PC-9 (cell line): ENCODE measurements at regions not wholly inside any gene's neighbourhood (a gene's known extent, or its start where the extent isn't known, plus 50 kb on each side); places are given as distances from the start of the nearest gene placed in this dataset.

Experiments used
- BruUV-seq: library from RNA; stranded (reverse); fragments of 400-500 nt; replicated peaks from 2 replicates; lab custom pipeline; 2021; lab: Mats Ljungman, UMichigan
- CTCF ChIA-PET: fragments of 300-600 bp; sonication (Branson Sonifier 250); formaldehyde crosslinking; loops from one replicate; lab custom pipeline; 2022; ENCODE audit warnings: antibody characterized with exemption; lab: Charles Lee
- POLR2A ChIA-PET: fragments of 300-600 bp; sonication (Branson Sonifier 250); formaldehyde crosslinking; loops from one replicate; lab custom pipeline; 2022; ENCODE audit warnings: antibody characterized with exemption; ENCODE audit not compliant: unreplicated experiment; lab: Charles Lee
- DNase-seq, 2 experiments: peaks; one replicate each; pipeline versions ENCODE4 v3.0.0 to v3.0.0-alpha.2; 2015 to 2022; ENCODE audit warnings: mixed read lengths in 1 of 2
- H2AFZ ChIP-seq: fragments of 200-600 bp; sonication (generic); 2 replicates; pipeline ENCODE4 v1.8.1; 2017; ENCODE audit warnings: antibody characterized with exemption
- H3F3A ChIP-seq: fragments of 200-600 bp; sonication (generic); 2 replicates; pipeline ENCODE4 v1.8.1; 2017; ENCODE audit warnings: antibody characterized with exemption, mild to moderate bottlenecking, low read depth; ENCODE audit not compliant: insufficient read depth
- H3K27ac ChIP-seq: fragments of 200-600 bp; sonication (generic); 2 replicates; pipeline ENCODE4 v1.6.1; 2016; ENCODE audit warnings: mixed run types
- H3K27me3 ChIP-seq: fragments of 200-600 bp; sonication (generic); 2 replicates; pipeline ENCODE4 v1.6.1; 2016; ENCODE audit warnings: low read depth, mixed run types; ENCODE audit not compliant: insufficient read depth
- H3K36me3 ChIP-seq: fragments of 200-600 bp; sonication (generic); 2 replicates; pipeline ENCODE4 v1.6.1; 2016; ENCODE audit warnings: low read depth, mixed run types
- H3K4me1 ChIP-seq: fragments of 200-600 bp; sonication (generic); replicated peaks from 2 replicates; pipeline ENCODE4 v1.6.1; 2016; ENCODE audit warnings: mixed run types; ENCODE audit not compliant: insufficient read depth
- H3K4me2 ChIP-seq: fragments of 200-600 bp; sonication (generic); 2 replicates; pipeline ENCODE4 v1.6.1; 2017; ENCODE audit warnings: mixed run types
- H3K4me3 ChIP-seq: fragments of 200-600 bp; sonication (generic); 2 replicates; pipeline ENCODE4 v1.6.1; 2016; ENCODE audit warnings: mixed run types
- H3K79me2 ChIP-seq: fragments of 200-600 bp; sonication (generic); 2 replicates; pipeline ENCODE4 v1.6.1; 2017; ENCODE audit warnings: low read depth, mixed run types
- H3K9me2 ChIP-seq: fragments of 200-600 bp; sonication (generic); 2 replicates; pipeline ENCODE4 v1.8.1; 2017; ENCODE audit warnings: mild to moderate bottlenecking; ENCODE audit not compliant: insufficient read depth
- H3K9me3 ChIP-seq: fragments of 200-600 bp; sonication (generic); 2 replicates; pipeline ENCODE4 v1.8.1; 2016; ENCODE audit warnings: low read depth; ENCODE audit not compliant: insufficient read depth
- H4K20me1 ChIP-seq: fragments of 200-600 bp; sonication (generic); 2 replicates; pipeline ENCODE4 v1.8.1; 2017; ENCODE audit not compliant: insufficient read depth
- CTCF ChIP-seq: fragments of 200-600 bp; sonication (generic); conservative IDR thresholded peaks from 2 replicates; pipeline ENCODE4 v1.6.1; 2017; ENCODE audit warnings: mixed run types, antibody characterized with exemption, mild to moderate bottlenecking, moderate library complexity
- EZH2 ChIP-seq: fragments of 200-600 bp; sonication (generic); IDR thresholded peaks from 2 replicates; pipeline ENCODE4 v1.8.0; 2017; ENCODE audit warnings: antibody characterized with exemption, low read depth
- intact Hi-C: fragments of 100-400 bp; cut with micrococcal nuclease; formaldehyde crosslinking; loops from one replicate; pipeline ENCODE4 v1.10.0; 2022; ENCODE audit not compliant: unreplicated experiment

GRCh38 chr15:96218623-96219455 lies 111.7 kb upstream of the NR2F2 start:
- ChIA-PET CTCF (no interaction called here), POLR2A (no interaction called here)
- no peak for DNase-seq
- no peaks in the 10 kb centered on the region for H3K36me3 ChIP-seq
- H3K9me3 ChIP-seq: no peaks in the 10 kb centered on the region
- no TSS peak for BruUV-seq
- H3K27ac ChIP-seq: no peak overlapping the region
- H3K4me2 ChIP-seq: no peak overlapping the region
- no peaks in the 10 kb centered on the region for H3K79me2 ChIP-seq
- no peaks in the 10 kb centered on the region for H4K20me1 ChIP-seq
- no peak overlapping the region for H2AFZ ChIP-seq
- H3K4me1 ChIP-seq: no peaks in the 10 kb centered on the region
- intact Hi-C loops: no loop called here
- no peak for TF ChIP-seq CTCF
- no peak for TF ChIP-seq EZH2
- no peaks in the 10 kb centered on the region for H3F3A ChIP-seq
- no peaks in the 10 kb centered on the region for H3K27me3 ChIP-seq
- no peaks in the 10 kb centered on the region for H3K9me2 ChIP-seq
- H3K4me3 ChIP-seq: no peak overlapping the region

GRCh38 chr15:96219681-96220080 lies 110.8 kb upstream of the NR2F2 start:
- intact Hi-C loops: no loop called here

GRCh38 chr15:96220657-96221056 lies 109.8 kb upstream of the NR2F2 start:
- no peaks in the 10 kb centered on the region; the same call in 1 of the 2 replicates for H3K4me1 ChIP-seq
- no peak for DNase-seq
- H3K27ac ChIP-seq: no peak overlapping the region
- no peaks in the 10 kb centered on the region for H3F3A ChIP-seq
- H3K27me3 ChIP-seq: no peaks in the 10 kb centered on the region
- intact Hi-C loops: no loop called here
- no peak overlapping the region for H3K4me3 ChIP-seq
- H4K20me1 ChIP-seq: no peaks in the 10 kb centered on the region
- H2AFZ ChIP-seq: no peak overlapping the region
- no peaks in the 10 kb centered on the region for H3K9me3 ChIP-seq
- no peaks in the 10 kb centered on the region for H3K79me2 ChIP-seq
- TF ChIP-seq CTCF (no peak), EZH2 (no peak)
- CTCF ChIA-PET: no interaction called here
- BruUV-seq: no TSS peak
- H3K9me2 ChIP-seq: no peaks in the 10 kb centered on the region
- no peak overlapping the region for H3K4me2 ChIP-seq
- H3K36me3 ChIP-seq: no peaks in the 10 kb centered on the region
- POLR2A ChIA-PET: no interaction called here

More at GRCh38 chr15:96219681-96220080, 110.8 kb upstream of the NR2F2 start:
- no peak overlapping the region for H3K4me2 ChIP-seq
- ChIA-PET POLR2A (no interaction called here), CTCF (no interaction called here)
- H3K27me3 ChIP-seq: no peaks in the 10 kb centered on the region
- BruUV-seq: no TSS peak
- no peaks in the 10 kb centered on the region for H4K20me1 ChIP-seq
- H2AFZ ChIP-seq: no peak overlapping the region
- no peak for DNase-seq
- no peak overlapping the region for H3K27ac ChIP-seq
- no peaks in the 10 kb centered on the region for H3K36me3 ChIP-seq
- no peaks in the 10 kb centered on the region for H3K9me2 ChIP-seq
- TF ChIP-seq EZH2: no peak
- TF ChIP-seq CTCF: no peak
- no peaks in the 10 kb centered on the region for H3K4me1 ChIP-seq
- H3F3A ChIP-seq: no peaks in the 10 kb centered on the region
- H3K79me2 ChIP-seq: no peaks in the 10 kb centered on the region
- H3K9me3 ChIP-seq: no peaks in the 10 kb centered on the region
- no peak overlapping the region for H3K4me3 ChIP-seq
